ENCODE measurements at regions not wholly inside any gene's neighbourhood (a gene's known extent, or its start where the extent isn't known, plus 50 kb on each side); places are given as distances from the start of the nearest gene placed in this dataset.
"Not testable (repeated sequence)": the region's sequence is repeated elsewhere in the genome, so short reads cannot be mapped to it uniquely, and the experiment has no call there.

GRCh38 chr2:87542599-87543174 is 205.2 kb upstream of the PLGLB2 start:
- not testable (repeated sequence) for DNase-seq (ENCODE audit: low spot score)

DNA sequence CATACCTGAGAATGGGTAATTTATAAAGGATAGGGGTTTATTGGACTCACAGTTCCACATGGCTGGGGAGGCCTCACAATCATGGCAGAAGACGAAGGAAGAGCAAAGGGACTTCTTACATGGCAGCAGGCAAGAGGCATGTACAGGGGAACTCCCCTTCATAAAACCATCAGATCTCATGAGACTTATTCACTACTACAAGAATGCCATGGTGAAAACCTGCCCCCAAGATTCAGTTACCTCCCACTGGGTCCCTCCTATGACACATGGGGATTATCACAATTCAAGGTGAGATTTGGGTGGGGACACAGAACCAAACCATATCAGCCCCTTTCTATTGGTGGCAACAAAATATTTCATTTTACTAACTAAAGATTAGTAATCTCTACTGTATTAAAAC is 204.1 kb upstream of the PLGLB2 start:
- DNase-seq (ENCODE audit: low spot score): not testable (repeated sequence)

GRCh38 chr2:87547106-87547505 is 200.8 kb upstream of the PLGLB2 start:
- DNase-seq (ENCODE audit: low spot score): not testable (repeated sequence)

- DNase-seq (ENCODE audit: low spot score): not testable (repeated sequence)
These were observed 199.9 kb upstream of the PLGLB2 start for GRCh38 chr2:87547966-87548365.

- not testable (repeated sequence) for DNase-seq (ENCODE audit: low spot score)
These were observed 199.0 kb upstream of the PLGLB2 start for GRCh38 chr2:87548681-87549536.

DNA sequence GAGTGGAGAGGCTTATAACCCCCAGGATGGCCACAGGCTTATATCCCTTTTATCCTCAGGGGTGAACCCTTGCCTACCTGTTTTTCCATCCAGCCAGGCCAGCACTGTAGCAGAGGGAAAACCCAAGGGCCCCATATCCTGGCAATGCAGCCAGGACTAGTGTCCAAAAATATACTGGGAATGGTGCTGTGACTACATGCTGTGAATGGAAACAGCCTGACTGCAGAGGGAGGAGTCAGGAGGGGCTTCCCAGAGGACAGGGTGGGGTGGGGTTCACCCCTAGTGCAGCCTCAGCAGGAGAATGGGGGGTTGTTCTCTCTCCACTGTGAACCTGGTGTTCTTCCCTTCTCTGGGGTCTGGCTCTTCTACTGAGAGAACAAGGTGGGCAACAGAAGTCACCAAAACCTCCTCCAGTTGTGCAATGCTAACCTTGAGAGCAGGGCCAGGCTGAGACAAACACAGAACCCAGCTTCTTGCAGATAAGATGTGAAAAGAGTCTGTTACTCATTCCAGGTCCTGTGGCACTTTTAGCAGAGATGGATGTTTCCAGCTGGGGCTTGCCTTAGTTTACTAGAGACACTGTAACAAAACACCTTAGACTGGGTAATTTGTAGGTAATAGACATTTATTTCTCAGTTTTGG is 198.2 kb upstream of the PLGLB2 start:
- not testable (repeated sequence) for DNase-seq (ENCODE audit: low spot score)

- DNase-seq (ENCODE audit: low spot score): not testable (repeated sequence)
These were observed 193.2 kb upstream of the PLGLB2 start for GRCh38 chr2:87554678-87555077.

GRCh38 chr2:87555082-87555481 is 192.8 kb upstream of the PLGLB2 start:
- DNase-seq (ENCODE audit: low spot score): not testable (repeated sequence)

GRCh38 chr2:87559001-87559400 is 188.9 kb upstream of the PLGLB2 start:
- not testable (repeated sequence) for DNase-seq (ENCODE audit: low spot score)

GRCh38 chr2:87559735-87560134 is 188.2 kb upstream of the PLGLB2 start:
- not testable (repeated sequence) for DNase-seq (ENCODE audit: low spot score)

DNA sequence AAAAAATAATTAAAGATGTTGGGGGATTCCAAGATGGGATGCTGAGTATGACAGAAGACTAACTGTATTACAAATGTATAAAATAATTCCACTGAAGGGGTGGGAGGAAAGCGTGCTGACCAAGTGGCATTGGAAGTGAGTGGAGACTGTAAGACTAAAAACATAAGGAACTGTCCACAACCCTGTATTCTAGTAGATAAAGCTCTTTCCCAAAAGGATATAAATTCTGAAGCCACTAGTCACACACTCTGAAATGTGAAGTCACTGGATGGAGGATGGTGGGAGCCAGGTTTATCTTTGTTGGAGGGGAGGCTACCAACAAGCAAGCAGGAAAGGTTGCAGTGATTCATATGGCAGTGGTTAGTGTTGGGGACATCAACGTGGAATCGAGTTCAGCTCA is 182.8 kb upstream of the PLGLB2 start:
- DNase-seq (ENCODE audit: low spot score): not testable (repeated sequence)

DNA sequence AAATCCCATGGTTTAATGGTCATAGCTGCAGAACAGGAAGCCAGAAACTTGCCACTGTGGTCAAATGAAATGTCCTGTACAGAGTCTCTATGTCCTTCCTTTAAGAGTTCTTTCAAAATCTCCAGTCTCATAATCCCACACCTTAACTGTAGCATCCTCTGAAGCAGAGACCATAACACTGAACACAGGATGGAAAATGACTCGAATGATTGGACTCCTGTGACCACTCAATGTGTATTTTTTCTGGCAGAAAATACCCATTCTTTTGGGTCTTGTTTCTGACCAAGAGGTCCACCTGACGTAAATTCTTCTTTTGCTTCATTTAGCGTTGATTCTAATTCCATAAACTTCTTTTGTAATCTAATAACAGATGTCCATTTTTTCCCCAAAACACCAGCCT is 181.4 kb upstream of the PLGLB2 start:
- not testable (repeated sequence) for DNase-seq (ENCODE audit: low spot score)

DNA sequence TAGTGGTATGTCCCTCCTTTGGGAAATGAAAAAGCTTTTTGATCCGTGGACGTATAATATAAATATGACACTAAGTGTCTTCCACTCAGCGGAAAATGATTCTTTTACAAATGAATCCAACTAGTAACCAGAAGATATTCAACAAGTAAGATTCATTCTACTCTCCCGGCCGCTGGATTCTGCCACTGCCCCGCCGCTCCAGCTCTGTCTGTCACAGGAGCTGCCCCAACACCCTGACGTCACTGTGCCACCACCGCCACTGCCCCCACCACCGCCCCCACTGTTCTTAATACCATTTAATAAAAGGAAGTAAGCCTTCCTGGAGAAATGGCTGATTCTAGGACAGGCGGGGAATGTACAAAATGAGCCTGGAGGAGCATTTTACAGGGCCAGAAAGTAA is 180.8 kb upstream of the PLGLB2 start:
- not testable (repeated sequence) for DNase-seq (ENCODE audit: low spot score)

GRCh38 chr2:87567912-87568311 is 180.0 kb upstream of the PLGLB2 start:
- DNase-seq (ENCODE audit: low spot score): not testable (repeated sequence)

GRCh38 chr2:87568554-87569278 is 179.2 kb upstream of the PLGLB2 start:
- not testable (repeated sequence) for DNase-seq (ENCODE audit: low spot score)

DNA sequence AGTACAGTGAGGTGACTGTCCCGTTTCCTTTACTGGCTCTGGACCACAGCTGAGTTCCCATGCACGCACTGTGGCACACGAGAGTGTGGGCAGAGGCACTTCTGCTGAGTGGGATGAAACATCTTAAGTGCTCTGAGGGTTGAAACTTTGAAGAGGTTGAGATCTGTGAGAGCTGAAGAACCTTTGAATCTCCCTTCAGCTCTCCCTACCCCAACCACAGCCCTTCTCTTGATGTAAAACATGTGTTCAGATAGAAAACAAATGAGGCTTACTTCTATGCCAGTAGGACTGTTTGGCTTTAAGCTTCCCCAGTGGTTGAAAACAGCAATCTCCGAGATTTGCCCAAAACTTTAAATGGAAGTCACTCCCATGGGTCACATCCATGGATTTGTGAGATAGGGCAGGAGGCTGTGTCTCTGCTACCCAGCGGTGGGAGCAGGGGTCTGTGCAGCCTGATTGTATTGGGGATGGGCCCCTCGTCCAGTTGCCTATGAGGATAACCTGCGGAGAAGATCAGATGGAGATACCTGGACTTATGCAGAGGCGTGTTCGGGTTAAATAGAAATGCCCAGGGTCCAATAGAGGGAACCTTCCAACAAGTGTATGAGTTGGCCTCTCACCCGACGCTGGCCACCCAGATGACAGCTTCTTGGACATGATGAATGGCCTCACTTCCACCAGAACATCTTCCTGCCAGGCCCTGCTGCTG is 178.0 kb upstream of the PLGLB2 start:
- DNase-seq (ENCODE audit: low spot score): not testable (repeated sequence)

DNA sequence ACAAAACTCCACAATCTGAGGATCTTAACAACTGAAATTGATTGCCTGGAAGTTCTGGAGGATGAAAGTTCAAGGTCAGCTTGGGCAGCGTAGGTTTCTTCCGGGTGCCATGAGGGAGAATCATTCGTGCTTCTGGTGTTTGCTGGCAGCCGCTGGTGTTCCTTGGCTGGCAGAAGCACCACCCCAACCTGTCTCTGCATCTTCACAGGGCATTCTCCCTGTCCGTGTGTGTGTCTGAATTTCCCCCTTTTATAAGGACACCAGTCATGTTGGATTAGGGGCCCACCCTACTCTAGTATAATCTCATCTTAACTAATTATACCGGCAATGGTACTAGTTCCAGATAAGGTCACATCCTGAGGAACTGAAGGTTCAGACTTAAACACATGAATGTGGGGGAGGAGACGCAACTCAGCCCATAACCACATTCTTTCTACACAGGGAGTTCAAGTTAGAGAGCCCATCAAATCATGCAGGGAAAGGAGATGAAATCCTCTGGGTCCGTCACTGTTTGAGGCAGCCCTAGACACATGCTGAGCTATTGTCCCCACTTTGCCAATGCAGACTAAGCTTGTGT is 175.9 kb upstream of the PLGLB2 start:
- not testable (repeated sequence) for DNase-seq (ENCODE audit: low spot score)

DNA sequence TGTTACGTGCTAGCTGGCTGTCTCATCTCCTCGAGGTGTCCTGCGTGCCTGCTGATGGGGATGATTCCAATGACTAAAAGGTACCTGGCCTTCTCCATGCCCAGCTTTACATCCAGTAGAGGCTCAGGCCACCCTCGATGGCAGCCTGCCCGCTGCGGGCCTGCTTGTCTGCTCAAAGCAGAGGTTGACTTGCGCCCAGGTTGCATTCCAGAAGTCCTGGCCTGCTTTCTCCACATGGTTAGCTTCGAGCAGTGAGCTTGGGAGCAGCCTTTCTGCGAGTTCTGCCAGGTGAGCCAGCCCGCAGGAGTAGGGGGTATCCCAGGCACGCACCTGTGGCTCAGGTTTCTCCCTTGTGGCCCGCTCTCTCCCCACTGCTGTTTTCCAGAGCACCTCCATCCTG is 175.0 kb upstream of the PLGLB2 start:
- not testable (repeated sequence) for DNase-seq (ENCODE audit: low spot score)

DNA sequence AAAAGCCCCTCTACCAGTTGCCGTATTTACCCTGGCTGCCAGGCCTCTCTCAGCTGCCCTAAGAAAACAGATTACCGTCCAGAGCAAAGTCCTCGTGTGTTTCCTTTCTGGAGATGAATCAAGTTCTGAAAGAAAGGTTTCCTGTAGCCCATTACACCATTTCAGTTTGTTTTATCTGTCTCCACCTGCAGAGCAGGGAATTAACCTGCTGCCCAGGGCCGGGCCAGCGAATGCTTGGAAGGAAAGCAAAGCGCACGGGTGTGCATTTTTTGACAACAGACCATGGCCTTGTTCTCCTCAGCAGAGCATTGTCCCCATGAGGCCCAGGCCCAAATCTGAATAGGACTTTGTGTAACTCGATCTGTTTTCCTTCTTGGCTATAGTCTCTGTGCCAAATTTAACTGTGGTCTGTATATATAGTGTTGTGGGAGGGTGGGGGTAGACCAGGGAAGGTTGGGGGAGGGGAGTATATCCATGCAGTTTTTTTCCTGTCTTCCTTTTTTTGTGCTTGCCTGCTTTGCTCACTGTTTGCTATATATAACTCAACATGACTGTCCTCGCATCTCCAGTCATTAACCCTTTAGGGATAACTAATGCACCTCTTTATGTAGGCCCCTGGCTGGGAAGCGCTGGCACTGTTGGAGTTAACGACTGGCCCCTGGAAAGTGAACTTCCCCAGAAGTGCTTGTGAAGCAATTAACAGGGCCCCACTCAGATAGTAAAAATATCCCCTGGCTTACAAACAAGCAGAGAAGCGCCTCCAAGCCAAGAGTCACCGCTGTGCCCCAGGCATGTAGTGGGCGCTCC is 174.3 kb upstream of the PLGLB2 start:
- not testable (repeated sequence) for DNase-seq (ENCODE audit: low spot score)
